ENCODE measurements at regions not wholly inside any gene's neighbourhood (a gene's known extent, or its start where the extent isn't known, plus 50 kb on each side); places are given as distances from the start of the nearest gene placed in this dataset.

DNA sequence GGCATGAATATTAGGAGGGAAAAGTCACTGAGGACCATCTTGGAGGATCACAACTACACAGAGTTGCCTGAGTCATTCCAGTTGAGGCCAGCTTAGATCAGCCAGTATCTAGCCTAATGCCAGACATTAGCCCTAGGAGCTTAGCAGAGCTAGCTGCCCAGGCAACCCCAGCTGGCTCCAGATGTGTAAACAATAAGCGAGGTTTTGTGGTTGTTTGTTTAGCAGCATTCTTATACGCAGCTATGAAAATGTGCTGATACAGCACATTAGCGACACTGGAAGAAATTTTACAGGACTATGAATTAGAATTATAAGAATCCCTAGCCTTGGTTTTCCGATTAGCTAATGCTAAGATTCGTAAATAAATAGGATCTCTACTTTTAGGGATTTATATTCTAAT, 59.3 kb downstream of the BTBD3 start:
- no peak overlapping the region for H3K27ac Mint-ChIP-seq
- ATAC-seq (no peak), DNase-seq (ENCODE audit: low spot score) (no peak)
- no peaks in the 10 kb centered on the region for H3K36me3 Mint-ChIP-seq
- H3K9me3 Mint-ChIP-seq: peaks cover 2% of the 10 kb centered on the region
- H3K27me3 Mint-ChIP-seq: no peaks in the 10 kb centered on the region
- no peaks in the 10 kb centered on the region for H3K4me1 Mint-ChIP-seq (ENCODE audit: low read depth in 2 of 2)
- no peak overlapping the region for H3K4me3 Mint-ChIP-seq

- no peak overlapping the region for H3K27ac Mint-ChIP-seq
- H3K4me3 Mint-ChIP-seq: no peak overlapping the region
- ATAC-seq: no peak
- H3K36me3 Mint-ChIP-seq: no peaks in the 10 kb centered on the region
- H3K4me1 Mint-ChIP-seq (ENCODE audit: low read depth in 2 of 2): no peaks in the 10 kb centered on the region
- no peak for DNase-seq (ENCODE audit: low spot score)
- H3K27me3 Mint-ChIP-seq: no peaks in the 10 kb centered on the region
- no peaks in the 10 kb centered on the region for H3K9me3 Mint-ChIP-seq
These were observed 60.8 kb downstream of the BTBD3 start for GRCh38 chr20:11978496-11978895.

GRCh38 chr20:11979306-11979990, 61.8 kb downstream of the BTBD3 start:
- Mint-ChIP-seq H3K27me3 (no peaks in the 10 kb centered on the region), H3K4me3 (no peak overlapping the region), H3K27ac (no peak overlapping the region), H3K4me1 (ENCODE audit: low read depth in 2 of 2) (no peaks in the 10 kb centered on the region), H3K36me3 (no peaks in the 10 kb centered on the region), H3K9me3 (no peaks in the 10 kb centered on the region)
- no peak for DNase-seq (ENCODE audit: low spot score)
- ATAC-seq: no peak

GRCh38 chr20:11980263-11980662, 62.6 kb downstream of the BTBD3 start:
- H3K27ac Mint-ChIP-seq: no peak overlapping the region
- H3K36me3 Mint-ChIP-seq: no peaks in the 10 kb centered on the region
- H3K27me3 Mint-ChIP-seq: no peaks in the 10 kb centered on the region
- no peaks in the 10 kb centered on the region for H3K9me3 Mint-ChIP-seq
- ATAC-seq (no peak), DNase-seq (ENCODE audit: low spot score) (no peak)
- H3K4me1 Mint-ChIP-seq (ENCODE audit: low read depth in 2 of 2): no peaks in the 10 kb centered on the region
- H3K4me3 Mint-ChIP-seq: no peak overlapping the region

DNA sequence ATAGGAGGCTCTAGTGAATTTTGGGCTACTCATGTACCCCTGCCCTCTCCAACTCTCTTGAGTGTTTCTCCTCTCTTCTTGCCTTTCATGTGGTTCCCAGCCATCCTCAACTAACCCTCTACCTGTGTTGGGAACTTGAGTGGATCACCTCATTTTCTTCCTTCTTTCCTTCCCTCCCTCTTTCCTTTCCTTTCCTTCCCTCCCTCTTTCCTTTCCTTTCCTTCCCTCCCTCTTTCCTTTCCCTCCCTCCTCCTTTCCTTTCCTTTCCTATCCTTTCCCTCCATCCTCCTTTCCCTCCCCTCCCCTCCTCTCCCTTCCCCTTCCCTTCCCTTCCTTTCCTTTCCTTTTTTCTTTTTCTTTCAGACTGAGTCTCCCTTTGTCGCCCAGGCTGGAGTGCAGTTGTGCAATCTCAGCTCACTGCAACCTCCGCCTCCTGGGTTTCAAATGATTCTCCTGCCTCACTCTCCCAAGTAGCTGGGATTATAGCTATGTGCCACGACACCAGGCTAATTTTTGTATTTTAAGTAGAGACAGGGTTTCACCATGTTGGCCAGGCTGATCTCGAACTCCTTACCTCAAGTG, 63.8 kb downstream of the BTBD3 start:
- no peaks in the 10 kb centered on the region for H3K9me3 Mint-ChIP-seq
- H3K27me3 Mint-ChIP-seq: no peaks in the 10 kb centered on the region
- no peak overlapping the region for H3K27ac Mint-ChIP-seq
- no peaks in the 10 kb centered on the region for H3K36me3 Mint-ChIP-seq
- DNase-seq (ENCODE audit: low spot score) (no peak), ATAC-seq (no peak)
- H3K4me1 Mint-ChIP-seq (ENCODE audit: low read depth in 2 of 2): no peaks in the 10 kb centered on the region
- H3K4me3 Mint-ChIP-seq: no peak overlapping the region

GRCh38 chr20:11982289-11982954, 64.7 kb downstream of the BTBD3 start:
- Mint-ChIP-seq H3K4me3 (no peak overlapping the region), H3K9me3 (no peaks in the 10 kb centered on the region), H3K27ac (no peak overlapping the region), H3K36me3 (no peaks in the 10 kb centered on the region), H3K4me1 (ENCODE audit: low read depth in 2 of 2) (no peaks in the 10 kb centered on the region), H3K27me3 (no peaks in the 10 kb centered on the region)
- DNase-seq (ENCODE audit: low spot score): no peak
- no peak for ATAC-seq

DNA sequence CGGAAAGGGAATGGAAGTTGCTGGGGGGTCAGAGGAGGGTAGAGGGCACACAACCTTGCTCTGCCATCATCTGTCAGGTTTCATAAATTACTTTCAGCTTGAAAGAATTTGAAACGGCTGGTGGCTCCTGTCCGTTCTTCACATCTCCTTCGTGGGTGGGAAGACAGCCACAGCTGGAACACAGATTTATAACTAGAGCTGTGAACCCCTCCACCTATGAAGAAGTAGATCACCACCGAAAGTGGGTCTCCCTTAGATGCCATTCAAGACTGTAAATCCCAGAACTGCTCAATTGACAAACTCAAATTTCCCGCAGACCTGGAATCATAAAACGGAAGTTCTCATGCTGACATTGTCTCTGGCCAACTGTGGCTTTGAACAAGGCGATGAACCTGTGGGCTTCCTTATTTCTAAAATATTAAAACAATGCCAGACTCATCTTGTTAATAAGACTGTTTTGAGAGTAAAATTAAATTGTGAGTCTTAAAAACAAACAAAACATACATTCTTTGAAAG, 65.3 kb downstream of the BTBD3 start:
- DNase-seq (ENCODE audit: low spot score) (no peak), ATAC-seq (no peak)
- H3K4me3 Mint-ChIP-seq: no peak overlapping the region
- no peaks in the 10 kb centered on the region for H3K27me3 Mint-ChIP-seq
- H3K27ac Mint-ChIP-seq: no peak overlapping the region
- H3K36me3 Mint-ChIP-seq: peaks cover 3% of the 10 kb centered on the region
- H3K4me1 Mint-ChIP-seq (ENCODE audit: low read depth in 2 of 2): no peaks in the 10 kb centered on the region
- no peaks in the 10 kb centered on the region for H3K9me3 Mint-ChIP-seq

DNA sequence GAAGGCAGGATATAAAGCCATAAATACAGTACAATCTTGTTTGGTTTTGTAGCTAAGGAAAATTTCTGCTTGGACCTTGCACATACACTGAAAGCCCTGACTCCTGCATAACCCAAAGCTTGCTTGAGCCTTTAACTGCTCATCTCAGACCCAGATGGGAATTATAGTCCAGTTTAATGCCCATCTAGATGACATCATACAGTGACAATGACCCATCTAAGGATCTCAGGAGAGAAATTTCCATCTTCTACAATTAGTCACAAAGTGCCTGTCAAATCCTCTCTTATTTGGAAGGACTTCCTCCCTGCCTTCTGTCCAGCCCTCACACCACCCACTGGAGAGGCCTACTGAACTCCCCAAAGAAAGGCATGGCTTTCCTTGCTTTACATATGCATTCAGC, 69.3 kb downstream of the BTBD3 start:
- ATAC-seq (no peak), DNase-seq (ENCODE audit: low spot score) (no peak)
- H3K4me1 Mint-ChIP-seq (ENCODE audit: low read depth in 2 of 2): no peaks in the 10 kb centered on the region
- no peak overlapping the region for H3K27ac Mint-ChIP-seq
- H3K36me3 Mint-ChIP-seq: peaks cover 4% of the 10 kb centered on the region
- H3K27me3 Mint-ChIP-seq: no peaks in the 10 kb centered on the region
- H3K4me3 Mint-ChIP-seq: no peak overlapping the region
- peaks cover 3% of the 10 kb centered on the region for H3K9me3 Mint-ChIP-seq

- no peaks in the 10 kb centered on the region for H3K4me1 Mint-ChIP-seq (ENCODE audit: low read depth in 2 of 2)
- ATAC-seq (no peak), DNase-seq (ENCODE audit: low spot score) (no peak)
- peaks cover 3% of the 10 kb centered on the region for H3K9me3 Mint-ChIP-seq
- H3K4me3 Mint-ChIP-seq: no peak overlapping the region
- no peak overlapping the region for H3K27ac Mint-ChIP-seq
- H3K27me3 Mint-ChIP-seq: no peaks in the 10 kb centered on the region
- H3K36me3 Mint-ChIP-seq: peaks cover 4% of the 10 kb centered on the region
These were observed 69.8 kb downstream of the BTBD3 start for GRCh38 chr20:11987526-11987925.

DNA sequence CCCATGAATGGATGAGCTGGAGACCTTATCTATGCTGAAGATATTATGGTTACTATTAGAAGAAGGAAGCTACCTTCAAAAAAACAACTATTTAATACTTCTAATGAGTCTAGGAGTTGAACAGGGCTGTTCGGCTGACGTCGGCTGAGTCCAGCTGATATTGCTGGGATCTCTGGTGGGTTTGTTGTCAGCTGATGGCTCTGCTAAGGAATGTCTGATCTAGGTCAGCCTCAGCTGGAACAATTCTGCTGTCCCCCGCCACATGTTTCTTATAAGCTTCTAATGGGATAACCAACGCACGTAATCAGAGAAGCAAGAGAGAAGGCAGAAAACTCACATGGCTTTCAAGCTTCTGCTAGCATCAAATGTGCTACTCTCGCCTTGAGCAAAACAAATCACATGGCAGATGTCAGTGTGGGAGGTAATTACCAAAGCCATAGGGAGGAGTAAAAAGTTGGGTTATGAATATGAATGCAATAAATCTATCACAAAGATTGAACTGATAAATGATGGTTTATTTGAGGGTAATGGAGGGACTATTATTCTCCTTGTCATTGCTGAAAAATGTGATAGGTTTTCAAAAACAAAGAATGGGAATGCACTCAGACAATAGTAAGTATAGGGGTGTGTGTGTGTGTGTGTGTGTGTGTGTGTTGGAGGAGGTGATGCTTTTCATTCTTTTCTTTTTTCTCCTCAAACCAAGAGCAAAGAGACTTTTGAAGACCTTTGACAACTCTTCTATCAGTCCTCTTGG, 71.5 kb downstream of the BTBD3 start:
- Mint-ChIP-seq H3K27ac (no peak overlapping the region), H3K27me3 (no peaks in the 10 kb centered on the region), H3K4me1 (ENCODE audit: low read depth in 2 of 2) (no peaks in the 10 kb centered on the region), H3K36me3 (peaks cover 4% of the 10 kb centered on the region), H3K4me3 (no peak overlapping the region), H3K9me3 (peaks cover 3% of the 10 kb centered on the region)
- no peak for DNase-seq (ENCODE audit: low spot score)
- no peak for ATAC-seq

- H3K4me3 Mint-ChIP-seq: no peak overlapping the region
- H3K36me3 Mint-ChIP-seq: peaks cover 4% of the 10 kb centered on the region
- ATAC-seq (no peak), DNase-seq (ENCODE audit: low spot score) (no peak)
- H3K4me1 Mint-ChIP-seq (ENCODE audit: low read depth in 2 of 2): no peaks in the 10 kb centered on the region
- peaks cover 3% of the 10 kb centered on the region for H3K9me3 Mint-ChIP-seq
- H3K27ac Mint-ChIP-seq: no peak overlapping the region
- no peaks in the 10 kb centered on the region for H3K27me3 Mint-ChIP-seq
These were observed 74.7 kb downstream of the BTBD3 start for GRCh38 chr20:11992426-11992825.

DNA sequence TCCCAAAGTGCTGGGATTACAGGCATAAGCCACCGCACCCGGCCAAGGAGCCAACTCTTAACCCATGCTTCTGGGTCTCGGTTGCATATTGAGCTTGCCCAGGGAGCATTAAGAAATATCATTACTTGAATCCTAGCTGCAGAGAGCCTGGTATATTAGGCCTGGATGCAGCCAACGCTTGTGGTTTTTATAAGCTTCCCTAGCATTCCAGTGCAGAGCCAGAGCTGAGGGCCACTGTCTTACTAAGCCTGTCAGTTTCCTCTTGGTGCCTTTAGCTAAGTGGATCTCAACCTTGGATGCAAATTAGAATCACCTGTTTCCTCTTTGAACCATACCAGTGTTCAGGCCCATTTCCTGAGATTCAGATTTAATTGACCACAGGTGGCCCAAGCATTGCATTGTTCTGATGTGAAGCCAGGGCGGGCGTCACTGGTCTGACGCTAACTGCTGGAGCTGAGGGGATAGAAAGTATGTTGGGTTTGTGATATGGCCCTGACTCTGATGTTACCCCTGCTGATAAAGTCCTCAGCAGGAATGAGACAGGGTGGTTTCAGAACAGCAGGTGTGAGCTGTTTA, 76.3 kb downstream of the BTBD3 start:
- no peaks in the 10 kb centered on the region for H3K4me1 Mint-ChIP-seq (ENCODE audit: low read depth in 2 of 2)
- H3K9me3 Mint-ChIP-seq: peaks cover 4% of the 10 kb centered on the region
- no peak for DNase-seq (ENCODE audit: low spot score)
- no peak for ATAC-seq
- no peaks in the 10 kb centered on the region for H3K36me3 Mint-ChIP-seq
- no peak overlapping the region for H3K27ac Mint-ChIP-seq
- no peaks in the 10 kb centered on the region for H3K27me3 Mint-ChIP-seq
- H3K4me3 Mint-ChIP-seq: no peak overlapping the region

GRCh38 chr20:11995805-11996567, 78.3 kb downstream of the BTBD3 start:
- H3K27me3 Mint-ChIP-seq: no peaks in the 10 kb centered on the region
- no peaks in the 10 kb centered on the region for H3K36me3 Mint-ChIP-seq
- peaks cover 3% of the 10 kb centered on the region for H3K9me3 Mint-ChIP-seq
- DNase-seq (ENCODE audit: low spot score) (no peak), ATAC-seq (no peak)
- H3K4me3 Mint-ChIP-seq: no peak overlapping the region
- H3K27ac Mint-ChIP-seq: no peak overlapping the region
- H3K4me1 Mint-ChIP-seq (ENCODE audit: low read depth in 2 of 2): no peaks in the 10 kb centered on the region

Measured in natural killer cell treated with Interleukin-12 subunit alpha and Interleukin-12 subunit beta and Interleukin-15 and Interleukin-18, amount 100 ng/mL, for 72 hours (primary cell).